Stimulated activated effector memory CD8-positive, alpha-beta T cell treated with anti-CD3 and anti-CD28 coated beads, Interleukin-12 subunit alpha, Interleukin-12 subunit beta, amount 100 ng/mL, for 72 hours (primary cell): ENCODE measurements at regions not wholly inside any gene's neighbourhood (a gene's known extent, or its start where the extent isn't known, plus 50 kb on each side); places are given as distances from the start of the nearest gene placed in this dataset.

Experiments
- ATAC-seq: fragments of 150-1000 bp; cut with Tn5 transposase; 2 replicates; pipeline ENCODE4 v1.10.0; 2021
- DNase-seq, 2 donors: peaks; one replicate each; pipeline ENCODE4 v3.0.0; 2021 to 2022; ENCODE audit warnings: low spot score in 2 of 2
- H3K27ac Mint-ChIP-seq: one replicate; pipeline ENCODE4 v1.8.0; 2022; ENCODE audit warnings: mild to moderate bottlenecking, mixed read lengths
- H3K36me3 Mint-ChIP-seq: one replicate; pipeline ENCODE4 v1.8.0; 2022; ENCODE audit warnings: mild to moderate bottlenecking, mixed read lengths
- H3K4me1 Mint-ChIP-seq: one replicate; pipeline ENCODE4 v1.8.0; 2022; ENCODE audit warnings: mixed read lengths
- H3K4me3 Mint-ChIP-seq: one replicate; pipeline ENCODE4 v1.8.0; 2022; ENCODE audit warnings: mild to moderate bottlenecking, mixed read lengths
- H3K9me3 Mint-ChIP-seq: one replicate; pipeline ENCODE4 v1.8.0; 2022; ENCODE audit warnings: mixed read lengths

- Mint-ChIP-seq H3K4me3 (no peak overlapping the region), H3K4me1 (no peaks in the 10 kb centered on the region), H3K9me3 (no peaks in the 10 kb centered on the region), H3K36me3 (no peaks in the 10 kb centered on the region), H3K27ac (no peak overlapping the region)
- ATAC-seq (no peak), DNase-seq (no peak)
These were observed 255.6 kb downstream of the PREX1 start for GRCh38 chr20:48571949-48572847.

GRCh38 chr20:48569679-48570078 lies 258.1 kb downstream of the PREX1 start:
- Mint-ChIP-seq H3K27ac (no peak overlapping the region), H3K4me3 (no peak overlapping the region), H3K36me3 (no peaks in the 10 kb centered on the region), H3K4me1 (no peaks in the 10 kb centered on the region), H3K9me3 (peaks cover 2% of the 10 kb centered on the region)
- no peak for ATAC-seq
- no peak for DNase-seq

- H3K4me1 Mint-ChIP-seq: no peaks in the 10 kb centered on the region
- H3K4me3 Mint-ChIP-seq: no peak overlapping the region
- H3K27ac Mint-ChIP-seq: no peak overlapping the region
- no peaks in the 10 kb centered on the region for H3K36me3 Mint-ChIP-seq
- H3K9me3 Mint-ChIP-seq: peaks cover 2% of the 10 kb centered on the region
- ATAC-seq: no peak
- no peak for DNase-seq
These were observed 259.3 kb downstream of the PREX1 start for GRCh38 chr20:48568520-48568919.

- Mint-ChIP-seq H3K36me3 (no peaks in the 10 kb centered on the region), H3K4me3 (no peak overlapping the region), H3K27ac (no peak overlapping the region), H3K4me1 (no peaks in the 10 kb centered on the region), H3K9me3 (peaks cover 2% of the 10 kb centered on the region)
- ATAC-seq: no peak
- DNase-seq: no peak
These were observed 260.7 kb downstream of the PREX1 start for GRCh38 chr20:48567145-48567544.

- H3K9me3 Mint-ChIP-seq: peaks cover 2% of the 10 kb centered on the region
- ATAC-seq: no peak
- H3K36me3 Mint-ChIP-seq: no peaks in the 10 kb centered on the region
These were observed 262.7 kb downstream of the PREX1 start for GRCh38 chr20:48564982-48565539.

GRCh38 chr20:48563191-48563870 lies 264.5 kb downstream of the PREX1 start:
- Mint-ChIP-seq H3K27ac (no peak overlapping the region), H3K9me3 (peaks cover 2% of the 10 kb centered on the region), H3K4me3 (no peak overlapping the region), H3K36me3 (no peaks in the 10 kb centered on the region), H3K4me1 (no peaks in the 10 kb centered on the region)
- DNase-seq (no peak), ATAC-seq (no peak)

More at GRCh38 chr20:48564982-48565539, 262.7 kb downstream of the PREX1 start:
- DNase-seq: no peak
- no peaks in the 10 kb centered on the region for H3K4me1 Mint-ChIP-seq
- no peak overlapping the region for H3K27ac Mint-ChIP-seq
- H3K4me3 Mint-ChIP-seq: no peak overlapping the region

GRCh38 chr20:48562586-48563116 lies 265.1 kb downstream of the PREX1 start:
- DNase-seq (no peak), ATAC-seq (no peak)
- no peaks in the 10 kb centered on the region for H3K4me1 Mint-ChIP-seq
- H3K4me3 Mint-ChIP-seq: no peak overlapping the region
- H3K27ac Mint-ChIP-seq: no peak overlapping the region
- no peaks in the 10 kb centered on the region for H3K36me3 Mint-ChIP-seq
- H3K9me3 Mint-ChIP-seq: peaks cover 2% of the 10 kb centered on the region

- H3K9me3 Mint-ChIP-seq: no peaks in the 10 kb centered on the region
- H3K4me3 Mint-ChIP-seq: no peak overlapping the region
- H3K4me1 Mint-ChIP-seq: no peaks in the 10 kb centered on the region
- H3K36me3 Mint-ChIP-seq: no peaks in the 10 kb centered on the region
- DNase-seq (no peak), ATAC-seq (no peak)
- H3K27ac Mint-ChIP-seq: no peak overlapping the region
These were observed 268.9 kb downstream of the PREX1 start for GRCh38 chr20:48558906-48559305.

GRCh38 chr20:48557380-48557779 lies 270.4 kb downstream of the PREX1 start:
- DNase-seq (no peak), ATAC-seq (no peak)
- Mint-ChIP-seq H3K4me3 (no peak overlapping the region), H3K9me3 (no peaks in the 10 kb centered on the region), H3K4me1 (no peaks in the 10 kb centered on the region), H3K27ac (no peak overlapping the region), H3K36me3 (no peaks in the 10 kb centered on the region)

GRCh38 chr20:48556956-48557355 lies 270.8 kb downstream of the PREX1 start:
- Mint-ChIP-seq H3K36me3 (no peaks in the 10 kb centered on the region), H3K9me3 (no peaks in the 10 kb centered on the region), H3K4me1 (no peaks in the 10 kb centered on the region), H3K4me3 (no peak overlapping the region), H3K27ac (no peak overlapping the region)
- no peak for ATAC-seq
- DNase-seq: no peak

GRCh38 chr20:48552550-48552949 lies 275.2 kb downstream of the PREX1 start:
- H3K36me3 Mint-ChIP-seq: no peaks in the 10 kb centered on the region
- H3K9me3 Mint-ChIP-seq: no peaks in the 10 kb centered on the region
- ATAC-seq (no peak), DNase-seq (no peak)
- no peaks in the 10 kb centered on the region for H3K4me1 Mint-ChIP-seq
- H3K27ac Mint-ChIP-seq: no peak overlapping the region
- H3K4me3 Mint-ChIP-seq: no peak overlapping the region

- ATAC-seq (no peak), DNase-seq (no peak)
- Mint-ChIP-seq H3K9me3 (no peaks in the 10 kb centered on the region), H3K4me3 (no peak overlapping the region), H3K36me3 (no peaks in the 10 kb centered on the region), H3K27ac (no peak overlapping the region), H3K4me1 (no peaks in the 10 kb centered on the region)
These were observed 277.0 kb downstream of the PREX1 start for GRCh38 chr20:48550814-48551213.

GRCh38 chr20:48547664-48548063 lies 280.1 kb downstream of the PREX1 start:
- H3K4me1 Mint-ChIP-seq: no peaks in the 10 kb centered on the region
- ATAC-seq (no peak), DNase-seq (no peak)
- no peak overlapping the region for H3K4me3 Mint-ChIP-seq
- no peak overlapping the region for H3K27ac Mint-ChIP-seq
- H3K9me3 Mint-ChIP-seq: no peaks in the 10 kb centered on the region
- H3K36me3 Mint-ChIP-seq: no peaks in the 10 kb centered on the region

GRCh38 chr20:48544402-48545339 lies 283.1 kb downstream of the PREX1 start:
- no peaks in the 10 kb centered on the region for H3K9me3 Mint-ChIP-seq
- DNase-seq (no peak), ATAC-seq (no peak)
- no peaks in the 10 kb centered on the region for H3K4me1 Mint-ChIP-seq
- no peak overlapping the region for H3K4me3 Mint-ChIP-seq
- no peaks in the 10 kb centered on the region for H3K36me3 Mint-ChIP-seq
- H3K27ac Mint-ChIP-seq: no peak overlapping the region
